Body of pancreas (tissue), 4 donors: ENCODE measurements at regions not wholly inside any gene's neighbourhood (a gene's known extent, or its start where the extent isn't known, plus 50 kb on each side); places are given as distances from the start of the nearest gene placed in this dataset.

Experiments
- CTCF ChIP-seq, 7 experiments: fragments of 450-650 bp in 4 of 7; fragments of 200-600 bp in 3 of 7; sonication (generic) in 3 of 7; IDR thresholded peaks; one replicate each; pipeline ENCODE4 v1.5.1; 2016 to 2019; ENCODE audit warnings: antibody characterized with exemption in 7 of 7
- POLR2A ChIP-seq, 3 donors: fragments of 450-650 bp; IDR thresholded peaks; one replicate each; pipeline ENCODE4 v1.6.1; 2016; ENCODE audit warnings: antibody characterized with exemption in 3 of 3, mild to moderate bottlenecking in 2 of 3

GRCh38 chr12:98146487-98146886, 368.9 kb upstream of the TMPO start:
- TF ChIP-seq CTCF (IDR thresholded peaks at IDR 0.05): no peak
- TF ChIP-seq POLR2A (IDR thresholded peaks at IDR 0.05): no peak
